Fibroblast of lung (primary cell): ENCODE measurements at regions not wholly inside any gene's neighbourhood (a gene's known extent, or its start where the extent isn't known, plus 50 kb on each side); places are given as distances from the start of the nearest gene placed in this dataset.

Experiments
- DNase-seq, 2 donors: peaks; one replicate each; pipeline versions ENCODE4 v3.0.0 to v3.0.0-alpha.2; 2010; ENCODE audit warnings: low read depth in 2 of 2
- H2AFZ ChIP-seq: 2 replicates; pipeline ENCODE4 v1.5.1; 2012; ENCODE audit warnings: low read length, control low read depth, inconsistent platforms
- H3K27ac ChIP-seq: 2 replicates; pipeline ENCODE4 v1.5.1; 2011; ENCODE audit warnings: low read length, control low read depth; ENCODE audit not compliant: insufficient read depth
- H3K27me3 ChIP-seq: 2 replicates; pipeline ENCODE4 v1.5.1; 2011; ENCODE audit warnings: mild to moderate bottlenecking, low read length; ENCODE audit not compliant: control insufficient read depth, insufficient read depth
- H3K36me3 ChIP-seq: 2 replicates; pipeline ENCODE4 v1.5.1; 2011; ENCODE audit warnings: low read length; ENCODE audit not compliant: control insufficient read depth, insufficient read depth
- H3K4me1 ChIP-seq: 2 replicates; pipeline ENCODE4 v1.5.1; 2011; ENCODE audit warnings: low read length; ENCODE audit not compliant: control insufficient read depth, insufficient read depth; ENCODE audit errors: extremely low read depth
- H3K4me2 ChIP-seq: 2 replicates; pipeline ENCODE4 v1.5.1; 2011; ENCODE audit warnings: low read length, control low read depth; ENCODE audit not compliant: insufficient read depth; ENCODE audit errors: extremely low read depth
- H3K4me3 ChIP-seq, 4 experiments: fragments of 200-600 bp in 1 of 4; sonication (generic) in 1 of 4; replicated peaks in 1 of 4; 2 replicates each; pipeline ENCODE4 v1.5.1; 2011 to 2016; ENCODE audit warnings: low read length in 4 of 4, low read depth in 3 of 4, mild to moderate bottlenecking in 3 of 4, control low read depth in 2 of 4, inconsistent platforms in 1 of 4, mixed read lengths in 1 of 4; ENCODE audit not compliant: insufficient read depth in 1 of 4; ENCODE audit errors: control extremely low read depth in 1 of 4
- H3K79me2 ChIP-seq: 2 replicates; pipeline ENCODE4 v1.5.1; 2012; ENCODE audit warnings: mild to moderate bottlenecking, low read length, inconsistent platforms; ENCODE audit not compliant: control insufficient read depth, insufficient read depth
- H3K9ac ChIP-seq: 2 replicates; pipeline ENCODE4 v1.5.1; 2011; ENCODE audit warnings: mild to moderate bottlenecking, low read length, control low read depth; ENCODE audit not compliant: insufficient read depth
- H3K9me3 ChIP-seq: 2 replicates; pipeline ENCODE4 v1.5.1; 2012; ENCODE audit warnings: low read depth, low read length; ENCODE audit not compliant: control insufficient read depth, insufficient read depth
- H4K20me1 ChIP-seq: 2 replicates; pipeline ENCODE4 v1.5.1; 2011; ENCODE audit warnings: low read length; ENCODE audit not compliant: control insufficient read depth, insufficient read depth; ENCODE audit errors: extremely low read depth
- EZH2 ChIP-seq: IDR thresholded peaks from 2 replicates; pipeline ENCODE4 v1.5.1; 2012; ENCODE audit warnings: low read length, control low read depth, mild to moderate bottlenecking; ENCODE audit errors: missing control alignments
- TF ChIP-seq, protein P1 (sequence below), 2 donors: IDR thresholded peaks in 1 of 2; conservative IDR thresholded peaks in 1 of 2; 1 replicate in 1 of 2; 2 replicates in 1 of 2; pipeline ENCODE4 v1.5.1; 2011 to 2012; ENCODE audit warnings: low read length in 2 of 2, control low read depth in 1 of 2, inconsistent platforms in 1 of 2, low read depth in 1 of 2, mild to moderate bottlenecking in 1 of 2

- no peaks in the 10 kb centered on the region for H3K79me2 ChIP-seq
- H3K4me2 ChIP-seq: no peak overlapping the region
- no peak overlapping the region for H2AFZ ChIP-seq
- H4K20me1 ChIP-seq: no peaks in the 10 kb centered on the region
- no peak overlapping the region for H3K9ac ChIP-seq
- no peaks in the 10 kb centered on the region for H3K27me3 ChIP-seq
- H3K27ac ChIP-seq: no peak overlapping the region
- H3K36me3 ChIP-seq: no peaks in the 10 kb centered on the region
- TF ChIP-seq EZH2: no peak
- TF ChIP-seq, protein P1, sequence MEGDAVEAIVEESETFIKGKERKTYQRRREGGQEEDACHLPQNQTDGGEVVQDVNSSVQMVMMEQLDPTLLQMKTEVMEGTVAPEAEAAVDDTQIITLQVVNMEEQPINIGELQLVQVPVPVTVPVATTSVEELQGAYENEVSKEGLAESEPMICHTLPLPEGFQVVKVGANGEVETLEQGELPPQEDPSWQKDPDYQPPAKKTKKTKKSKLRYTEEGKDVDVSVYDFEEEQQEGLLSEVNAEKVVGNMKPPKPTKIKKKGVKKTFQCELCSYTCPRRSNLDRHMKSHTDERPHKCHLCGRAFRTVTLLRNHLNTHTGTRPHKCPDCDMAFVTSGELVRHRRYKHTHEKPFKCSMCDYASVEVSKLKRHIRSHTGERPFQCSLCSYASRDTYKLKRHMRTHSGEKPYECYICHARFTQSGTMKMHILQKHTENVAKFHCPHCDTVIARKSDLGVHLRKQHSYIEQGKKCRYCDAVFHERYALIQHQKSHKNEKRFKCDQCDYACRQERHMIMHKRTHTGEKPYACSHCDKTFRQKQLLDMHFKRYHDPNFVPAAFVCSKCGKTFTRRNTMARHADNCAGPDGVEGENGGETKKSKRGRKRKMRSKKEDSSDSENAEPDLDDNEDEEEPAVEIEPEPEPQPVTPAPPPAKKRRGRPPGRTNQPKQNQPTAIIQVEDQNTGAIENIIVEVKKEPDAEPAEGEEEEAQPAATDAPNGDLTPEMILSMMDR (conservative IDR thresholded peaks at IDR 0.05 in 1 of 2, IDR thresholded peaks at IDR 0.05 in 1 of 2; ENCODE audit: low read depth in 1 of 2, low read length in 2 of 2): no peak
- no peaks in the 10 kb centered on the region for H3K4me1 ChIP-seq
- no peak overlapping the region for H3K4me3 ChIP-seq
- peak in 1 of 2 donors; percentile 1 for DNase-seq
- no peaks in the 10 kb centered on the region for H3K9me3 ChIP-seq
Observed at GRCh38 chr10:52952391-52953055, 179.9 kb upstream of the MBL2 start.

- no peaks in the 10 kb centered on the region for H4K20me1 ChIP-seq
- H3K4me1 ChIP-seq: no peaks in the 10 kb centered on the region
- no peak overlapping the region for H2AFZ ChIP-seq
- TF ChIP-seq EZH2: no peak
- TF ChIP-seq, protein P1 (conservative IDR thresholded peaks at IDR 0.05 in 1 of 2, IDR thresholded peaks at IDR 0.05 in 1 of 2; ENCODE audit: low read depth in 1 of 2, low read length in 2 of 2): peak in 1 of 2 donors; percentile 71
- no peaks in the 10 kb centered on the region for H3K9me3 ChIP-seq
- H3K36me3 ChIP-seq: no peaks in the 10 kb centered on the region
- H3K4me2 ChIP-seq: no peak overlapping the region
- H3K27me3 ChIP-seq: no peaks in the 10 kb centered on the region
- H3K27ac ChIP-seq: no peak overlapping the region
- no peak overlapping the region for H3K4me3 ChIP-seq
- H3K9ac ChIP-seq: no peak overlapping the region
- no peaks in the 10 kb centered on the region for H3K79me2 ChIP-seq
- DNase-seq: peak; percentile 1 to 67
Observed at GRCh38 chr10:52951824-52952223, 179.2 kb upstream of the MBL2 start.

DNA sequence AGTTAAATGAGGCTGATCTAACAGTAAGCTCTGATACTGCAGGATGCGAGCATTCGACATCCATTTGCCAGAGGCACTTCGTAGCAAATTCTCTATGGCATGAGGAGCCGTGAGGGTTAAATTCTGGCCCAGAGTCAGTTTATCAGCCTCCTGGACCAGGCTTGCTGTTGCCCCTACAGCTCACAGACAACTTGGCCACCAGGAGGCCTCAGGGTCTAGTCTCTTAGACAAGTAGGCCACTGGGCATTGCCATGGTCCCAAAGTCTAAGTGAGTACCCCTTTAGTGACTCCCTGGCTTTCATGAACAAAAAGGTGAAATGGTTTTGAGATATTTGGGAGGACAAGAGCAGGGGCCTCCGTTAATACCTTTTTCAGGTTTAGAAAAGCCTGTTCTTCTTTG is 178.0 kb upstream of the MBL2 start:
- no peak for DNase-seq
- Histone ChIP-seq H3K27me3 (no peaks in the 10 kb centered on the region), H3K36me3 (no peaks in the 10 kb centered on the region), H3K9ac (no peak overlapping the region), H3K4me2 (no peak overlapping the region), H3K9me3 (no peaks in the 10 kb centered on the region), H3K4me1 (no peaks in the 10 kb centered on the region), H3K79me2 (no peaks in the 10 kb centered on the region), H3K4me3 (no peak overlapping the region), H2AFZ (no peak overlapping the region), H4K20me1 (no peaks in the 10 kb centered on the region), H3K27ac (no peak overlapping the region)
- TF ChIP-seq EZH2: no peak
- TF ChIP-seq, protein P1 (conservative IDR thresholded peaks at IDR 0.05 in 1 of 2, IDR thresholded peaks at IDR 0.05 in 1 of 2; ENCODE audit: low read depth in 1 of 2, low read length in 2 of 2): no peak
